ENCODE measurements at regions not wholly inside any gene's neighbourhood (a gene's known extent, or its start where the extent isn't known, plus 50 kb on each side); places are given as distances from the start of the nearest gene placed in this dataset.
A peak's percentile ranks its signal among the peaks of the same experiment; 100 is the strongest.

DNA sequence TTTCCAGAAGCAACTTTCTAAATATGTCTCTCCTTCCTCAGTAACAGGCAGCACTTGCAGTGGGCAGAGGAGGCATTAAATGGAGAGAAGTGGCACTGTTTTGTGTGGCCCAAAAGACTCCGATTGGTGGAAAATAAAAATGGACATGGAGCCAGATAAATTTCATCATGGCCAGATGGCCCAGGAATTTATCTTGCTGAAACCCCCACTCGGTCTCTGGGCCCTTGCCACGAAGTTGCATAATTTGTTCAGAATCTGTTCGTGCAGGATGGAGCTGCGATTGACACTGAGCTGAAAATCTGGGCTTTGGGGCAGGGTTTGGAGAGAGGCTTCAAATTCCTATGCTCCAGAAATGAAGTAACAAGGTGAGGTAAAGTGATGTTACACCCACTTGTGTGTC is 65.5 kb downstream of the C11orf91 start:
- Mint-ChIP-seq H3K9me3 (peaks cover 6 to 21% (median 13%) of the 10 kb centered on the region in 7 donors), H3K4me3 (peak overlapping the region in 1 of 2 donors; percentile 21), H3K27me3 (ENCODE audit: low read depth in 3 of 3) (peaks cover 3 to 5% (median 5%) of the 10 kb centered on the region in 3 donors), H3K4me1 (peaks cover 34% of the 10 kb centered on the region), H3K27ac (peak overlapping the region in 3 of 7 donors; percentile 15 to 61 (median 20)), H3K36me3 (no peaks in the 10 kb centered on the region)
- WGBS (ENCODE audit: insufficient coverage), result 18% methylated on average over 5 of the region's 5 CpGs
- H3K27ac ChIP-seq (ENCODE audit: low read depth in 1 of 2, low read length in 2 of 2), result no peak overlapping the region
- no peaks in the 10 kb centered on the region for H3K79me2 ChIP-seq (ENCODE audit: insufficient read depth, low read length)
- H3K9ac ChIP-seq (ENCODE audit: insufficient read depth, low read length, poor library complexity, severe bottlenecking), result no peak overlapping the region
- no peaks in the 10 kb centered on the region for H4K20me1 ChIP-seq (ENCODE audit: insufficient read depth, low read length)
- H3K36me3 ChIP-seq (replicated peaks in 1 of 2; ENCODE audit: control insufficient read depth in 1 of 2, insufficient read depth in 2 of 2, low read length in 2 of 2), result no peaks in the 10 kb centered on the region
- no peaks in the 10 kb centered on the region for H3K9me3 ChIP-seq (replicated peaks in 1 of 2; ENCODE audit: control insufficient read depth in 1 of 2, insufficient read depth in 1 of 2, low read length in 2 of 2)
- TF ChIP-seq, protein P1, sequence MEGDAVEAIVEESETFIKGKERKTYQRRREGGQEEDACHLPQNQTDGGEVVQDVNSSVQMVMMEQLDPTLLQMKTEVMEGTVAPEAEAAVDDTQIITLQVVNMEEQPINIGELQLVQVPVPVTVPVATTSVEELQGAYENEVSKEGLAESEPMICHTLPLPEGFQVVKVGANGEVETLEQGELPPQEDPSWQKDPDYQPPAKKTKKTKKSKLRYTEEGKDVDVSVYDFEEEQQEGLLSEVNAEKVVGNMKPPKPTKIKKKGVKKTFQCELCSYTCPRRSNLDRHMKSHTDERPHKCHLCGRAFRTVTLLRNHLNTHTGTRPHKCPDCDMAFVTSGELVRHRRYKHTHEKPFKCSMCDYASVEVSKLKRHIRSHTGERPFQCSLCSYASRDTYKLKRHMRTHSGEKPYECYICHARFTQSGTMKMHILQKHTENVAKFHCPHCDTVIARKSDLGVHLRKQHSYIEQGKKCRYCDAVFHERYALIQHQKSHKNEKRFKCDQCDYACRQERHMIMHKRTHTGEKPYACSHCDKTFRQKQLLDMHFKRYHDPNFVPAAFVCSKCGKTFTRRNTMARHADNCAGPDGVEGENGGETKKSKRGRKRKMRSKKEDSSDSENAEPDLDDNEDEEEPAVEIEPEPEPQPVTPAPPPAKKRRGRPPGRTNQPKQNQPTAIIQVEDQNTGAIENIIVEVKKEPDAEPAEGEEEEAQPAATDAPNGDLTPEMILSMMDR (IDR thresholded peaks at IDR 0.05), result no peak
- no peak for DNase-seq
- no peak overlapping the region for H3K4me3 ChIP-seq (replicated peaks in 1 of 3; ENCODE audit: low read depth in 2 of 3, low read length in 3 of 3)
- no peak overlapping the region for H2AFZ ChIP-seq (ENCODE audit: insufficient read depth, low read depth, low read length, poor library complexity, severe bottlenecking)
- H3K4me2 ChIP-seq (replicated peaks; ENCODE audit: extremely low read depth, low read length, poor library complexity, severe bottlenecking), result no peak overlapping the region
- peaks cover 0 to under 1% of the 10 kb centered on the region in 2 donors for H3K27me3 ChIP-seq (ENCODE audit: control insufficient read depth in 2 of 2, insufficient read depth in 2 of 2, low read length in 2 of 2)
- H3K4me1 ChIP-seq (ENCODE audit: control insufficient read depth in 1 of 2, insufficient read depth in 2 of 2, low read length in 2 of 2), result peaks cover 28 to 35% of the 10 kb centered on the region in 2 donors
- intact Hi-C loops (cut with micrococcal nuclease), result no loop called here

DNA sequence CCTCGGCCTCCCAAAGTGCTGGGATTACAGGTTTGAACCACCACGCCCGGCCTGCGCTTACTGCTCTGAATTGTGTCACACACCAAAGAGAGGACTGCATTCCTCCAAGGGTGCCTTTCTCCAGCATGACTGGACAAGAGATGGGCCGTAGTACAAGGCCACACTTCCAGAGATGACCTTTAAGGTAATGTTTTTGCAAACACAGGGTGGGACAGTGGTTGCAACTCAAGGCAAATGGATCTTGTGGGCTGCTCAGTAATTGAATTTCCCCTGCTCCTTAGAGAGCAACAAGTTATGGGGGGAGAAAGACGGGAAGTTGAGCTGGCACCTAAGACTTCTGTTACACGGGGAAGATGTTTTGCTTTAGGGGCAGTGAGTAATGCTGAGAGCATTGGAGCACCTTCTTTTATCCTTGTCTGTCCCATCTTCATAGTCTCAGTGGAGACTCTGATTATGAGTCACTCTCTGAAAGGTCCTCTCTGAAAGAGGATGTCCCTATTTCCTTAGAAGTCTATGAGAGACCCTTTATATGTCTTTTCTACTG is 66.3 kb downstream of the C11orf91 start:
- Histone ChIP-seq H2AFZ (ENCODE audit: insufficient read depth, low read depth, low read length, poor library complexity, severe bottlenecking) (no peak overlapping the region), H3K79me2 (ENCODE audit: insufficient read depth, low read length) (no peaks in the 10 kb centered on the region), H3K4me3 (replicated peaks in 1 of 3; ENCODE audit: low read depth in 2 of 3, low read length in 3 of 3) (no peak overlapping the region), H3K4me2 (replicated peaks; ENCODE audit: extremely low read depth, low read length, poor library complexity, severe bottlenecking) (no peak overlapping the region), H4K20me1 (ENCODE audit: insufficient read depth, low read length) (no peaks in the 10 kb centered on the region), H3K9ac (ENCODE audit: insufficient read depth, low read length, poor library complexity, severe bottlenecking) (no peak overlapping the region), H3K36me3 (replicated peaks in 1 of 2; ENCODE audit: control insufficient read depth in 1 of 2, insufficient read depth in 2 of 2, low read length in 2 of 2) (no peaks in the 10 kb centered on the region), H3K4me1 (ENCODE audit: control insufficient read depth in 1 of 2, insufficient read depth in 2 of 2, low read length in 2 of 2) (peaks cover 28 to 35% of the 10 kb centered on the region in 2 donors), H3K9me3 (replicated peaks in 1 of 2; ENCODE audit: control insufficient read depth in 1 of 2, insufficient read depth in 1 of 2, low read length in 2 of 2) (no peaks in the 10 kb centered on the region), H3K27me3 (ENCODE audit: control insufficient read depth in 2 of 2, insufficient read depth in 2 of 2, low read length in 2 of 2) (no peaks in the 10 kb centered on the region), H3K27ac (ENCODE audit: low read depth in 1 of 2, low read length in 2 of 2) (no peak overlapping the region)
- WGBS (ENCODE audit: insufficient coverage), result 100% methylated on average over 6 of the region's 7 CpGs
- Mint-ChIP-seq H3K9me3 (peaks cover 6 to 21% (median 13%) of the 10 kb centered on the region in 7 donors), H3K4me1 (peaks cover 34% of the 10 kb centered on the region), H3K36me3 (no peaks in the 10 kb centered on the region), H3K27me3 (ENCODE audit: low read depth in 3 of 3) (peaks cover 2 to 4% (median 3%) of the 10 kb centered on the region in 3 donors), H3K4me3 (no peak overlapping the region), H3K27ac (no peak overlapping the region)
- DNase-seq, result peak in 2 of 3 donors; percentile 29 to 31
- intact Hi-C loops (cut with micrococcal nuclease), result no loop called here
- TF ChIP-seq, protein P1 (IDR thresholded peaks at IDR 0.05), result no peak
